NCI-H2227 (cell line): ENCODE measurements at regions not wholly inside any gene's neighbourhood (a gene's known extent, or its start where the extent isn't known, plus 50 kb on each side); places are given as distances from the start of the nearest gene placed in this dataset.
"Not testable (repeated sequence)": the region's sequence is repeated elsewhere in the genome, so short reads cannot be mapped to it uniquely, and the experiment has no call there.

Experiments
- DNase-seq: peaks from one replicate; lab custom pipeline; 2025; ENCODE audit not compliant: unreplicated experiment; lab: John Stamatoyannopoulos, UW

- DNase-seq, result no peak
Measured at GRCh38 chr12:89072294-89073026, 279.8 kb downstream of the DUSP6 start.

GRCh38 chr12:89070603-89071002 is 281.7 kb downstream of the DUSP6 start:
- no peak for DNase-seq

- DNase-seq, result no peak
Measured at GRCh38 chr12:89069431-89069830, 282.9 kb downstream of the DUSP6 start.

DNA sequence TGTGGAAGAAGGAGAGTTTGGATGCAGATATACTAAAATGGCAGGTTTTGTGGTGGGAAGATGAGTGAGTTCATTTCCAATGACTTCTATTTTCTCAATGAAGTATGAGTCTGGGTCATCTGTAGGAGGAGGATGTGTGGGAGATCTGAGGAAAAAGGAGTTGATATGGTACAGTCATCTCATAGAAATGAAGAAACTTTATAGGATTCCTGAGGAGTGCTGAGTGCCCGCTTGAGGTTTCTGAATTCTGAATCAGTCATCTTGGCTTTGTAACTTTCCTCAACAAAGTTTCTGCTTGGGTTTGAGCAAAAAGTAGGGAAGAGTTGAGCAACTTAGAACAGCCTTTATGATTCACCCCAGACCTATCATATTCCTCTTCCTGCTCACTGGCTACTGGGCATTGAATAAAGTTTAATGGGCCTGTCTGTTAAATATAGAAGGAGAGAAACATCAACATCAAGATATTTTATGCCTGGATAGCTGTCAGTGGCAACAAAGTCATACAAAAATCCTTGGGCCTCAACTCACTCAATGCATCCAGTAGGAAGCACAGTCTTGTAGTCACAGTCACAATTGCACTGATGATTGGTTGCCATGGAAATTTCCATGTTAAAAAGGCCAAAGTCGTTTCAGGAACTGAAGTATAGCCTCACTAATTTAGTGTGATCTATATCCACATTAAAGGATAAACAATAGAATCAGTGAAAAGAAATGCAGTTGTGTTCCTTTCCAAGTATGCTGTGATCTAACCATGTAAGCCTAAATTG is 284.7 kb downstream of the DUSP6 start:
- DNase-seq, result no peak

- DNase-seq, result no peak
Measured at GRCh38 chr12:89064780-89065179, 287.5 kb downstream of the DUSP6 start.

DNA sequence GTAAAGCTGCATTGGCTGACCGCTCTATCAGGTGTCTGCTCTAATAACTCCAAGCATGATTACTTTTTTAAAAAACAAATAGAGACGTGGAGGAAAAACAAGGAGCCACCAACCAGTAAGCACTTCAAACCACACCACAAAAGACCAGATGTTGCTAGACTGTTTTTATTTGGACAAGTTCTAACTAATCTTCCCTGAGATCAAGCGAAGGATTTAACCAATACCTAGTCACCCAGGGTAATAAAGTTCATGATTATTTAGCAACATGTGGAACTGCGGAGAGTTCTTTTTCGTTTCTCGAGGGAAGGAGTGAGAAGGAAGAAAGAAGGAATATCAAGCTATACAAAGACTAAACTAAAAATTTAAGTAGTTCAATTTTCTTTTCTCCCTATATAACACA is 288.1 kb downstream of the DUSP6 start:
- no peak for DNase-seq

- no peak for DNase-seq
Measured at GRCh38 chr12:89062996-89063395, 289.3 kb downstream of the DUSP6 start.

GRCh38 chr12:89059721-89060541 is 292.4 kb downstream of the DUSP6 start:
- DNase-seq, result no peak

DNA sequence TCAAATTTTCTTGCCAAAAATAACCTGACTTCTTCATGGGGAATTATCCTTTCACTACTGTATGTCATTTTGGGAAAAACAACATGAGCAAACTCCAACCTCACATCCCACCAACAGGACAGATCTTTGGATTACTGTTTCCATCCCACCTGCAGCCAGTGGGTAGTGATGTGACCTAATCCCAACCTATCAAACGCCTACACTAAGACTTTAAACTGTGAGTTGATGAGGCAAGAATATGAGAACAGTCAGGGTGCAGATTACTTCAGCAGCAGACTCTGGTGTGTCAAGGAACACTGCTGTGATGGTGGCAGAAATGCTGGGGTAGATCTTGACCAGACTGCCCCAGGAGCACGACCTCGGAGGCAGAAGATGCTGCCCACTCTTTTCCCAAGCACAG is 293.2 kb downstream of the DUSP6 start:
- DNase-seq, result no peak

- DNase-seq, result no peak
Measured at GRCh38 chr12:89058402-89058801, 293.9 kb downstream of the DUSP6 start.

GRCh38 chr12:89053817-89054216 is 298.5 kb downstream of the DUSP6 start:
- not testable (repeated sequence) for DNase-seq

DNA sequence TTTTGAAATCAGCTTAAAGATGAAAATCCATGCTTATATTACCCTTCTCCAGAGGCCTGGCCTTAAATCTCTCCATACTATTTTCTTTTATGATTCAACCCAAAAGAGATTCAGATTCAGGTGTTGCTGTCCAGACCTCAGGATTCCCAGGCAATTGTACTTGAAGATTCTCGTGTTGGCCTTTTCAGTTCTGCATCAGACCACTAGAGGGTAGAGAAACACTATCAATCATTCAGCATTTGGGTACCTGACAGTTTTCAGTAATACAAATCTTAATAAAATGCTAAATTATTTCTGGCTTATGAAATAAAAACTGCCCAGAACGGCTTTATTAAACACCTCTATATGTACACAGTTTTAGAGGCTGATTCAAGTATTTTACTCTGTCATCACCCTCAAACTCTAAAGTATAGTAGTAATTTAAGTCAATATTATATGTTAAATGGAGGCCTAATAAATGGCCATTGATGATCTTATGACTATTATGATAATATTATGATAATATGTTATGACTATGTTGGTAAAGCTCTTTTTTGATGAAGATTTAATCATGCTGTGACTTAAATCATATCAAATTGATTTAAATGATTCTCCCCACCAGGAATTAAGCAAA is 301.1 kb downstream of the DUSP6 start:
- peak; percentile 66 for DNase-seq

GRCh38 chr12:89047856-89048418 is 304.4 kb downstream of the DUSP6 start:
- no peak for DNase-seq

DNA sequence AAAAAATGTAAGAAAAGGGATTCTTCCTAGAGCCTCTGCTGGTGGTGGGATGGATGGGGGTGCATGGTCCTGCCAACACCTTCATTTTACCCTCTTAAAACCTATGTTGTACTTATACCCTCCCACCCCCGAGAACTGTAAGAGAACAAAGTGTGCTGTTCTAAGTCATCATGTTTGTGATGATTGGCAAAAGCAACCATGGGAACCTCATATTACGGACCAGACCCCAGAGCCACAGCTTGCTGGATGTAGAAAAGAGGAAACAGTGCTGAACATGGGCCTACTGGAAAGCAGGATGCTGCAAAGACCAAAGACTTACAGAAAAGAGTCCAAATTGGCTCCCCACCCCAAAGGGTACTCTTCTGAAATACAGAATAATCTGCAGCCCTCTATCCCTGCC is 311.2 kb downstream of the DUSP6 start:
- DNase-seq, result no peak

DNA sequence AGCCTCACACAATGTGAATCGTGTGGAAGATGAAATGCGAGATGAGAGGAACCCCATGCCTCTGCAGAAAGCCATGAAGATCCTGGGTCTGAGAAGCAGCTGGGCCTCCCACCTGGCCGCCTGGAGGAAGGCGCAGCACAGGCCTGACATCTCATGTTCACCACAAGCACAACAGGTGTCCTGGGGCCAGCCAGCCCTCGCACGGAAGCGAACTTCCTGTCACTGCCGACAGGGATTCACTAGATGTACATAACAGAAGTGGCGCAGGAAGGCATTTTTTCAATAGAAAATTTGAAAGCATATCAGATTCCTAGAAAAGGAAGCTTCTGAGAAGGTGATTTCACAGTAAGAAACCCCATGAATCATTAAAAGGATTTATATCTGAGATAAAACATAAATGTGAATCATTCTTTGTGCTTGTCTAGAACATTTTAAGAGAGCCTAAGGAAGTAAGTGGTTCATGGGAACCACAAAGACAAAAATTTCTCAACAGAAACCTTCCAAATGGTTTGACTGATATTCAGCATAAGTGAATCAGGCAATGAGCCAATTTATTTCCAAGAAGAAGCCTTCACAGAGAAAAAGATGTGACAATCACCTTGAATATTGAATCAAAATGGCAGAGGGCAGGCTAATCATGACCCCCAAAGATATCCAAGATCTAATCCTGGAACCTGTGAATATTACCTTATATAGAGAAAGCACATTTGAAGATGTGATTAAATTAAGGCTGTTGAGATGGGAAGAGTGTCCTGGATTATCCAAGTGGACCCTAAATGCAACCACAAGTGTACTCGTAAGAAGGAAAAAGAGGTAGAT is 311.9 kb downstream of the DUSP6 start:
- no peak for DNase-seq

DNA sequence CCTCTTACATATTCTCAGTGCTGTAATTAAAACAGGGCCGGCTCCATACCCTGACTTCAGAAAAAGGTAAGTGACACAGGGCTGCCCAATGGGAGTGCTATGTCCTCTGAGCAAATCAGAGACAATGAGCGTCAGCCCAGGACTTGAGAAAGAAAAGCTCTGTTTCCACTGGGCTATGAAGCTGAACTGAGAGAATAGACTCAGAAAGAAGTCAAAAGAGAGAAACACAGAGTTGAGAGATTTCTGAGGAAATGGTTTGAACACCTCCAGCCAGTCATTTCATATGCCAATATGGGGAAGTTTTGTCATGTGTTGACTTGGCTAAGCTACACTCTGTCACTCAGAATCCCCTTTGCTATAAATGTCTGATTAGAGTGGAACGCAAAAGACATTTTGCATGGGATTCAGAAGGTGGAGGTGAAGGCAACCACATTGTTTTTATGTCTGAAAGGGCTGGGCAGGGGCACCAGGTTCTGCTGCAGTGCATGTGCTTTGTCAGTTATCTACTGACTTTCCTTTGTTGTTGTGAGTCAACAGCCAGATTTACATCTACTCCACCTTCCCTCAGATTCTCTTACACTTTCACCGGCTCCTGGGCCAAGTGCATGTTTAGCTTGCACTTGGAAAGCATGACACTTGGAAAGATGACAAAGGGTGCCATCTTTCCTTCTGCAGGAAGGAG is 313.3 kb downstream of the DUSP6 start:
- no peak for DNase-seq

DNA sequence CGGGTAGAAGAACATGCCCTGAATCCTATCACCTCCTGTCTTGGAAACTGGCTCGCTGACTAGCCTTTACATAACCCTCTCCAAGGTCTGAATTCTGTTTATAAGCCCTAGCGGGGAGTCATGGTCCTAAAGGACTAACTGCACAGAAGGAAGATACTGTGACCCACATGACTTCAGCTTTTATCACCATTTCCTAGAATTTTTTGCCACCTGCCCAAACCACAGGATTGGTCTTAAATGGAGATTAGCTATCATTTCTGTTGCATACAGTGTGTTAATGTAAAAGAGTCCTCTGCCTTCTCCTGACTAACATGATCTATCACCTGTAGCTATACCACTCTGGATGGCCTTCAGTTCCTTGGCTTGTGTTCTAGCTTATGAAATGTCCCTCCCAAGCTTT is 319.2 kb downstream of the DUSP6 start:
- DNase-seq, result no peak

GRCh38 chr12:89029961-89030360 is 322.3 kb downstream of the DUSP6 start:
- DNase-seq, result no peak

- DNase-seq, result no peak
Measured at GRCh38 chr12:89024580-89024979, 327.7 kb downstream of the DUSP6 start.

- DNase-seq, result no peak
Measured at GRCh38 chr12:89023936-89024335, 328.4 kb downstream of the DUSP6 start.
